ENCODE measurements at regions not wholly inside any gene's neighbourhood (a gene's known extent, or its start where the extent isn't known, plus 50 kb on each side); places are given as distances from the start of the nearest gene placed in this dataset.

- peak; percentile 65 for DNase-seq (ENCODE audit: low read depth)
- no peak for TF ChIP-seq MYC (IDR thresholded peaks at IDR 0.05; ENCODE audit: low read depth, low read length)
- TF ChIP-seq, protein P1, sequence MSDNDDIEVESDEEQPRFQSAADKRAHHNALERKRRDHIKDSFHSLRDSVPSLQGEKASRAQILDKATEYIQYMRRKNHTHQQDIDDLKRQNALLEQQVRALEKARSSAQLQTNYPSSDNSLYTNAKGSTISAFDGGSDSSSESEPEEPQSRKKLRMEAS (IDR thresholded peaks at IDR 0.05; ENCODE audit: low read depth, low read length): no peak
- TF ChIP-seq POLR2A (IDR thresholded peaks at IDR 0.05; ENCODE audit: extremely low read depth, insufficient read length): no peak
- TF ChIP-seq, protein P2, sequence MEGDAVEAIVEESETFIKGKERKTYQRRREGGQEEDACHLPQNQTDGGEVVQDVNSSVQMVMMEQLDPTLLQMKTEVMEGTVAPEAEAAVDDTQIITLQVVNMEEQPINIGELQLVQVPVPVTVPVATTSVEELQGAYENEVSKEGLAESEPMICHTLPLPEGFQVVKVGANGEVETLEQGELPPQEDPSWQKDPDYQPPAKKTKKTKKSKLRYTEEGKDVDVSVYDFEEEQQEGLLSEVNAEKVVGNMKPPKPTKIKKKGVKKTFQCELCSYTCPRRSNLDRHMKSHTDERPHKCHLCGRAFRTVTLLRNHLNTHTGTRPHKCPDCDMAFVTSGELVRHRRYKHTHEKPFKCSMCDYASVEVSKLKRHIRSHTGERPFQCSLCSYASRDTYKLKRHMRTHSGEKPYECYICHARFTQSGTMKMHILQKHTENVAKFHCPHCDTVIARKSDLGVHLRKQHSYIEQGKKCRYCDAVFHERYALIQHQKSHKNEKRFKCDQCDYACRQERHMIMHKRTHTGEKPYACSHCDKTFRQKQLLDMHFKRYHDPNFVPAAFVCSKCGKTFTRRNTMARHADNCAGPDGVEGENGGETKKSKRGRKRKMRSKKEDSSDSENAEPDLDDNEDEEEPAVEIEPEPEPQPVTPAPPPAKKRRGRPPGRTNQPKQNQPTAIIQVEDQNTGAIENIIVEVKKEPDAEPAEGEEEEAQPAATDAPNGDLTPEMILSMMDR (IDR thresholded peaks at IDR 0.05; ENCODE audit: low read depth, low read length): no peak
- no peak overlapping the region for H3K4me3 ChIP-seq (ENCODE audit: low read depth, low read length)
Measured at GRCh38 chr4:79209081-79209480, 116.8 kb downstream of the NAA11 start.

- no peak for DNase-seq (ENCODE audit: low read depth)
- no peak overlapping the region for H3K4me3 ChIP-seq (ENCODE audit: low read depth, low read length)
- TF ChIP-seq POLR2A (IDR thresholded peaks at IDR 0.05; ENCODE audit: extremely low read depth, insufficient read length): no peak
- TF ChIP-seq, protein P1 (IDR thresholded peaks at IDR 0.05; ENCODE audit: low read depth, low read length): no peak
- TF ChIP-seq, protein P2 (IDR thresholded peaks at IDR 0.05; ENCODE audit: low read depth, low read length): no peak
- no peak for TF ChIP-seq MYC (IDR thresholded peaks at IDR 0.05; ENCODE audit: low read depth, low read length)
Measured at GRCh38 chr4:79207281-79207680, 118.6 kb downstream of the NAA11 start.

DNA sequence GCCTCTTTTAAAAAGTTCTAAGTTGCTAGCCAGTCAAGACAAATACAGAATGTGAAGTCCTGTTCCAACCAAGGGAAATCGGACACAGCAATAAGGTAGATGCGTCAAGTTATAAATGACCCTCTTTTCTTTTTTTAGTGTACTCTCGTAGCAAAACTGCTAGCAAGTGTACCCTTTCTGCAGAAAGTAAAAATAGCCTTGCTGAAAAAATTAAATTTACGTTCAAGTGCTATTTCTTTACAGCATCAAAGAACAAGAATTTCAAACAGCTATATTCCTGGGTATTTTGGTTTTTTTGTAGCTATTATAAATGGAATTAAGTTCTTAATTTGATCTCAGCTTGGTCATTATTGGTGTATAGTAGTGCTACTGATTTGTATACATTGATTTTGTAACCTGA lies 119.2 kb downstream of the NAA11 start:
- H3K4me3 ChIP-seq (ENCODE audit: low read depth, low read length): no peak overlapping the region
- no peak for DNase-seq (ENCODE audit: low read depth)
- TF ChIP-seq, protein P2 (IDR thresholded peaks at IDR 0.05; ENCODE audit: low read depth, low read length): no peak
- no peak for TF ChIP-seq MYC (IDR thresholded peaks at IDR 0.05; ENCODE audit: low read depth, low read length)
- TF ChIP-seq, protein P1 (IDR thresholded peaks at IDR 0.05; ENCODE audit: low read depth, low read length): no peak
- no peak for TF ChIP-seq POLR2A (IDR thresholded peaks at IDR 0.05; ENCODE audit: extremely low read depth, insufficient read length)

- no peak for DNase-seq (ENCODE audit: low read depth)
- H3K4me3 ChIP-seq (ENCODE audit: low read depth, low read length): no peak overlapping the region
- TF ChIP-seq, protein P1 (IDR thresholded peaks at IDR 0.05; ENCODE audit: low read depth, low read length): no peak
- TF ChIP-seq POLR2A (IDR thresholded peaks at IDR 0.05; ENCODE audit: extremely low read depth, insufficient read length): no peak
Measured at GRCh38 chr4:79205121-79205520, 120.7 kb downstream of the NAA11 start.

DNA sequence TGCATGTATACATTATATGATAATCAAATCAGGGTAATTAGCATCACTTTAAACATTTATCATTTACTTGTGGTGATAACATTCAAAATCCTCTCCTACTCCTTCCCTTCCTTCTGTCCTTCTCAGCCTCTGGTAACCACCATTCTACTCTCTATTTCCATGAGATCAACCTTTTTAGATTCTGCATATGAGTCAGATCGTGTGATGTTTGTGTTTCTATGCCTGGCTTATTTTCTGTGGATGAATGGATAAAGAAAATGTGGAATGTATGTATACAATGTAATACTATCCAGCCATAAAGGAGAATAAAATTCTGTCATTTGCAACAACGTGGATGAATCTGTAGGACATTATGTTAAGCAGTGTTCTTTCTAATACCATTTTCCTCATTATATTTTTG lies 123.9 kb downstream of the NAA11 start:
- TF ChIP-seq POLR2A (IDR thresholded peaks at IDR 0.05; ENCODE audit: extremely low read depth, insufficient read length): no peak
- TF ChIP-seq, protein P2 (IDR thresholded peaks at IDR 0.05; ENCODE audit: low read depth, low read length): no peak
- TF ChIP-seq, protein P1 (IDR thresholded peaks at IDR 0.05; ENCODE audit: low read depth, low read length): no peak
- TF ChIP-seq MYC (IDR thresholded peaks at IDR 0.05; ENCODE audit: low read depth, low read length): no peak
- no peak for DNase-seq (ENCODE audit: low read depth)
- H3K4me3 ChIP-seq (ENCODE audit: low read depth, low read length): no peak overlapping the region

GRCh38 chr4:79199743-79200142 lies 126.1 kb downstream of the NAA11 start:
- TF ChIP-seq MYC (IDR thresholded peaks at IDR 0.05; ENCODE audit: low read depth, low read length): no peak
- H3K4me3 ChIP-seq (ENCODE audit: low read depth, low read length): no peak overlapping the region
- DNase-seq (ENCODE audit: low read depth): no peak

- TF ChIP-seq POLR2A (IDR thresholded peaks at IDR 0.05; ENCODE audit: extremely low read depth, insufficient read length) (no peak), MYC (IDR thresholded peaks at IDR 0.05; ENCODE audit: low read depth, low read length) (no peak)
- TF ChIP-seq, protein P1 (IDR thresholded peaks at IDR 0.05; ENCODE audit: low read depth, low read length): no peak
- TF ChIP-seq, protein P2 (IDR thresholded peaks at IDR 0.05; ENCODE audit: low read depth, low read length): no peak
- peak; percentile 38 for DNase-seq (ENCODE audit: low read depth)
- H3K4me3 ChIP-seq (ENCODE audit: low read depth, low read length): no peak overlapping the region
Measured at GRCh38 chr4:79198951-79199587, 126.8 kb downstream of the NAA11 start.

All from NB4 (cell line).